SK-N-DZ (cell line): ENCODE measurements at regions not wholly inside any gene's neighbourhood (a gene's known extent, or its start where the extent isn't known, plus 50 kb on each side); places are given as distances from the start of the nearest gene placed in this dataset.
"Not testable (repeated sequence)": the region's sequence is repeated elsewhere in the genome, so short reads cannot be mapped to it uniquely, and the experiment has no call there.

Experiments
- DNase-seq: peaks from one replicate; pipeline ENCODE4 v3.0.0-alpha.2; 2015; ENCODE audit warnings: low spot score

GRCh38 chr22:22372086-22372485, 127.5 kb downstream of the VPREB1 start:
- DNase-seq: no peak

- no peak for DNase-seq
Observed at GRCh38 chr22:22374163-22374562, 129.6 kb downstream of the VPREB1 start.

GRCh38 chr22:22374579-22374978, 130.0 kb downstream of the VPREB1 start:
- DNase-seq: no peak

- DNase-seq: no peak
Observed at GRCh38 chr22:22375576-22376351, 131.2 kb downstream of the VPREB1 start.

- DNase-seq: no peak
Observed at GRCh38 chr22:22376352-22376706, 131.7 kb downstream of the VPREB1 start.

- DNase-seq: not testable (repeated sequence)
Observed at GRCh38 chr22:22376884-22377283, 131.7 kb downstream of the ZNF280B start.

- no peak for DNase-seq
Observed at GRCh38 chr22:22377335-22377734, 131.2 kb downstream of the ZNF280B start.

GRCh38 chr22:22378446-22379415, 129.8 kb downstream of the ZNF280B start:
- no peak for DNase-seq

GRCh38 chr22:22380098-22381030, 128.2 kb downstream of the ZNF280B start:
- no peak for DNase-seq

GRCh38 chr22:22381292-22381691, 127.2 kb downstream of the ZNF280B start:
- DNase-seq: not testable (repeated sequence)

GRCh38 chr22:22384267-22384666, 124.3 kb downstream of the ZNF280B start:
- no peak for DNase-seq

GRCh38 chr22:22384668-22385244, 123.8 kb downstream of the ZNF280B start:
- DNase-seq: no peak

- no peak for DNase-seq
Observed at GRCh38 chr22:22386602-22387385, 121.7 kb downstream of the ZNF280B start.

GRCh38 chr22:22387386-22387736, 121.2 kb downstream of the ZNF280B start:
- no peak for DNase-seq

- no peak for DNase-seq
Observed at GRCh38 chr22:22388090-22388489, 120.5 kb downstream of the ZNF280B start.

- DNase-seq: no peak
Observed at GRCh38 chr22:22388494-22388893, 120.0 kb downstream of the ZNF280B start.

GRCh38 chr22:22389467-22389866, 119.1 kb downstream of the ZNF280B start:
- no peak for DNase-seq

GRCh38 chr22:22390989-22391388, 117.6 kb downstream of the ZNF280B start:
- DNase-seq: no peak

GRCh38 chr22:22391543-22391942, 117.0 kb downstream of the ZNF280B start:
- no peak for DNase-seq

- no peak for DNase-seq
Observed at GRCh38 chr22:22392131-22392530, 116.4 kb downstream of the ZNF280B start.
